ENCODE measurements at regions not wholly inside any gene's neighbourhood (a gene's known extent, or its start where the extent isn't known, plus 50 kb on each side); places are given as distances from the start of the nearest gene placed in this dataset.

DNA sequence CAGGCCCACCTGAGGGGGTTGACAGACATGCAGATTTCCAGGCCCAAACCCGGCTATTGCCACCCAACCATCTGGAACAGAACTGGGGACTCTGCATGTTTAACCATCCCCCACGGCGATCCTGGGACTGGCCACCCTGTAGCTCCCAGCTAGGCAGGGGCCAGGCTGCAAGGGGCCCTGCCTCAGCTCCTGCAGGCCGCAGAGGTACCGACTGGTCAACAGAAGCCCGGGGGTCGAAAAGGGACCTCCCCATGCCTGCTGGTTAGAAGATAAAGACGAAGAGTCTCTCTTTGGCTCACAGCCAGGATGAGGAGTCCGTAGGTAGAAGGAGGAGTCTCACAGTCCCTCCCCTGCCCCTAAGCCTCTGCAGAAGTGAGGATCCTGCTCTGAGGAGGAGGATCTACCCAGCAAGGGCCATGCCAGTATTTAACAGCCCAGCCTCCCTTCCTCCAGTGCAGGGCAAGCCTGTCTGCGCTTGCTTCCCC, 223.4 kb upstream of the TNRC6C start:
- Histone ChIP-seq H3K27me3 (ENCODE audit: control insufficient read depth, low read length) (peaks cover 31% of the 10 kb centered on the region), H3K4me3 (ENCODE audit: low read length) (no peak overlapping the region), H3K9me3 (ENCODE audit: control insufficient read depth, insufficient read depth, low read length) (no peaks in the 10 kb centered on the region; the same call in 1 of the 2 replicates), H3K79me2 (ENCODE audit: control insufficient read depth, low read length) (no peaks in the 10 kb centered on the region), H4K20me1 (ENCODE audit: control insufficient read depth, insufficient read depth, low read depth, low read length) (no peaks in the 10 kb centered on the region), H3K36me3 (ENCODE audit: control insufficient read depth, low read length) (no peaks in the 10 kb centered on the region), H3K27ac (ENCODE audit: low read depth, low read length) (no peak overlapping the region), H3K4me1 (ENCODE audit: control insufficient read depth, low read length) (no peaks in the 10 kb centered on the region), H3K4me2 (ENCODE audit: low read length) (no peak overlapping the region), H3F3A (ENCODE audit: control insufficient read depth, insufficient read depth) (no peaks in the 10 kb centered on the region), H3K9me2 (replicated peaks; ENCODE audit: control insufficient read depth, low read length) (no peaks in the 10 kb centered on the region)
- TF ChIP-seq, protein P1, sequence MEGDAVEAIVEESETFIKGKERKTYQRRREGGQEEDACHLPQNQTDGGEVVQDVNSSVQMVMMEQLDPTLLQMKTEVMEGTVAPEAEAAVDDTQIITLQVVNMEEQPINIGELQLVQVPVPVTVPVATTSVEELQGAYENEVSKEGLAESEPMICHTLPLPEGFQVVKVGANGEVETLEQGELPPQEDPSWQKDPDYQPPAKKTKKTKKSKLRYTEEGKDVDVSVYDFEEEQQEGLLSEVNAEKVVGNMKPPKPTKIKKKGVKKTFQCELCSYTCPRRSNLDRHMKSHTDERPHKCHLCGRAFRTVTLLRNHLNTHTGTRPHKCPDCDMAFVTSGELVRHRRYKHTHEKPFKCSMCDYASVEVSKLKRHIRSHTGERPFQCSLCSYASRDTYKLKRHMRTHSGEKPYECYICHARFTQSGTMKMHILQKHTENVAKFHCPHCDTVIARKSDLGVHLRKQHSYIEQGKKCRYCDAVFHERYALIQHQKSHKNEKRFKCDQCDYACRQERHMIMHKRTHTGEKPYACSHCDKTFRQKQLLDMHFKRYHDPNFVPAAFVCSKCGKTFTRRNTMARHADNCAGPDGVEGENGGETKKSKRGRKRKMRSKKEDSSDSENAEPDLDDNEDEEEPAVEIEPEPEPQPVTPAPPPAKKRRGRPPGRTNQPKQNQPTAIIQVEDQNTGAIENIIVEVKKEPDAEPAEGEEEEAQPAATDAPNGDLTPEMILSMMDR (IDR thresholded peaks at IDR 0.05; ENCODE audit: low read depth, low read length, poor library complexity, severe bottlenecking): no peak
- no peak for TF ChIP-seq EZH2phosphoT487 (IDR thresholded peaks at IDR 0.05; ENCODE audit: borderline replicate concordance, low read length)

DNA sequence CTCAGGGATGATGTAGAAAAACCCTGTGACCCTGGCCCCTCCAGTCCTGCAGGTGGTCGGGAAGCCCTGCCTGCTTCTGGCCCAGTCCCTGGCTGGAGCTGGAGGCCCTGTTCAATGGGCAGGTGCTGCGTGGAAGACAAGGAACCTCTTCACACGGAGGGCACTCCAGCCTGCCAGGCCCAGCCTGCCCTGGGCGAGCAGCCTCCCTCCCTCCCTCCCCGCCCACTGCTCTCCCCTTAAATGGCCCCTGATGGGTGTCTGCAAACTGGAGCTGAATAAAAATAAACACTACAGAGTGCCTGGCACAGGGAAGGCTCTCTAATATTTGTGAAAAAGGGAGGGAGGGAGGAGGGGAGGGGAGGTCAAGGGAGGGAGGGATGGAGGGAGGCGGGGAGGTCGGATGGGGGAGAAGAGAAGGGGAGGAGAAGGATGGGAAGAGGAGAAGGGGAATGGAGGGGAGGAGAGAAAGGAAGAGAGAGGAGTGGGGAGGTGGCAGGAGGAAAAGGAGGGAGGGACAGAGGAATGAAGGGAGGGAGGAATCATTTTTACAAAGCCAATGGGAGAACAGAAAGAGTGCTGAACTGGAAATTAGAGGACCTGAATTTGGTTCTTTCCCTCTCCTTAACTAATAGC, 222.8 kb upstream of the TNRC6C start:
- no peaks in the 10 kb centered on the region for H4K20me1 ChIP-seq (ENCODE audit: control insufficient read depth, insufficient read depth, low read depth, low read length)
- H3K27me3 ChIP-seq (ENCODE audit: control insufficient read depth, low read length): peaks cover 31% of the 10 kb centered on the region
- H3K4me1 ChIP-seq (ENCODE audit: control insufficient read depth, low read length): no peaks in the 10 kb centered on the region
- H3K4me3 ChIP-seq (ENCODE audit: low read length): no peak overlapping the region
- H3K4me2 ChIP-seq (ENCODE audit: low read length): no peak overlapping the region
- no peak for TF ChIP-seq EZH2phosphoT487 (IDR thresholded peaks at IDR 0.05; ENCODE audit: borderline replicate concordance, low read length)
- TF ChIP-seq, protein P1 (IDR thresholded peaks at IDR 0.05; ENCODE audit: low read depth, low read length, poor library complexity, severe bottlenecking): no peak
- no peaks in the 10 kb centered on the region for H3K9me2 ChIP-seq (replicated peaks; ENCODE audit: control insufficient read depth, low read length)
- H3K36me3 ChIP-seq (ENCODE audit: control insufficient read depth, low read length): no peaks in the 10 kb centered on the region
- H3K79me2 ChIP-seq (ENCODE audit: control insufficient read depth, low read length): no peaks in the 10 kb centered on the region
- H3K9me3 ChIP-seq (ENCODE audit: control insufficient read depth, insufficient read depth, low read length): no peaks in the 10 kb centered on the region; the same call in 1 of the 2 replicates
- no peak overlapping the region for H3K27ac ChIP-seq (ENCODE audit: low read depth, low read length)
- H3F3A ChIP-seq (ENCODE audit: control insufficient read depth, insufficient read depth): no peaks in the 10 kb centered on the region

DNA sequence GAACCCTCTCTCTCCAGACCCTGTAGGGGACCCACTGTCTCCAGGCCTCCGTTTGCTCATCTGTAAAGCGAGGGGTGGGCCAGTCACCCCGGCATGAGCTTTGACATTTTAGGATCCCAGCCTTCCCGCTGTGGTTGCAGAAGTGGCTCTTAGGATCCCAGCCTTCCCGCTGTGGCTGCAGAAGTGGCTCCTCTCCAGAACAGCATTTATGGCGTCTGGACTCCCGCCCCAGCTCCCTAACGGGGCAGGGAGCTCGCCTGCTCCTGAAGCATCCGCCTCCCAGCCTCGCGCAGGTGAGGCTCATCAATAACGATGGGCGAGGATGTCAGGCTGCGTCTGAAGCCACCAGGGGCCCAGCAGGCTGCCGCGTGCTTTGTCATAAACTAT, 222.3 kb upstream of the TNRC6C start:
- H3K27ac ChIP-seq (ENCODE audit: low read depth, low read length): no peak overlapping the region
- no peaks in the 10 kb centered on the region for H4K20me1 ChIP-seq (ENCODE audit: control insufficient read depth, insufficient read depth, low read depth, low read length)
- H3K4me2 ChIP-seq (ENCODE audit: low read length): no peak overlapping the region
- H3F3A ChIP-seq (ENCODE audit: control insufficient read depth, insufficient read depth): no peaks in the 10 kb centered on the region
- H3K9me2 ChIP-seq (replicated peaks; ENCODE audit: control insufficient read depth, low read length): no peaks in the 10 kb centered on the region
- TF ChIP-seq, protein P1 (IDR thresholded peaks at IDR 0.05; ENCODE audit: low read depth, low read length, poor library complexity, severe bottlenecking): no peak
- TF ChIP-seq EZH2phosphoT487 (IDR thresholded peaks at IDR 0.05; ENCODE audit: borderline replicate concordance, low read length): no peak
- H3K36me3 ChIP-seq (ENCODE audit: control insufficient read depth, low read length): no peaks in the 10 kb centered on the region
- H3K9me3 ChIP-seq (ENCODE audit: control insufficient read depth, insufficient read depth, low read length): no peaks in the 10 kb centered on the region; the same call in 1 of the 2 replicates
- H3K4me3 ChIP-seq (ENCODE audit: low read length): no peak overlapping the region
- H3K79me2 ChIP-seq (ENCODE audit: control insufficient read depth, low read length): no peaks in the 10 kb centered on the region
- no peaks in the 10 kb centered on the region for H3K4me1 ChIP-seq (ENCODE audit: control insufficient read depth, low read length)
- H3K27me3 ChIP-seq (ENCODE audit: control insufficient read depth, low read length): peaks cover 31% of the 10 kb centered on the region
